ENCODE measurements at regions not wholly inside any gene's neighbourhood (a gene's known extent, or its start where the extent isn't known, plus 50 kb on each side); places are given as distances from the start of the nearest gene placed in this dataset.

- TF ChIP-seq CTBP1 (IDR thresholded peaks at IDR 0.05; ENCODE audit: borderline replicate concordance) (no peak), MYNN (IDR thresholded peaks at IDR 0.05) (no peak), MYNN (CRISPR knock-in tag; IDR thresholded peaks at IDR 0.05) (no peak), GATA2 (CRISPR knock-in tag; IDR thresholded peaks at IDR 0.05) (no peak), MTA3 (IDR thresholded peaks at IDR 0.05; ENCODE audit: borderline replicate concordance) (no peak), HSF4 (CRISPR knock-in tag; IDR thresholded peaks at IDR 0.05; ENCODE audit: borderline replicate concordance) (no peak), CTCF (IDR thresholded peaks at IDR 0.05 in 2 of 3, conservative IDR thresholded peaks at IDR 0.05 in 1 of 3; ENCODE audit: insufficient read depth in 2 of 3, low read depth in 1 of 3, low read length in 3 of 3) (no peak), SIN3A (IDR thresholded peaks at IDR 0.05; ENCODE audit: borderline replicate concordance in 2 of 2, control insufficient read depth in 1 of 2, low read depth in 2 of 2, low read length in 2 of 2) (no peak), SIX5 (IDR thresholded peaks at IDR 0.05; ENCODE audit: borderline replicate concordance in 1 of 2, insufficient read depth in 1 of 2, low read depth in 1 of 2, low read length in 2 of 2) (no peak), EZH2 (IDR thresholded peaks at IDR 0.05; ENCODE audit: borderline replicate concordance, low read depth, low read length) (no peak)
Observed at GRCh38 chr9:30197453-30197852, 2187.0 kb upstream of the ACO1 start.

All from K562 (cell line).